Pancreas (tissue), 10 donors: ENCODE measurements at regions not wholly inside any gene's neighbourhood (a gene's known extent, or its start where the extent isn't known, plus 50 kb on each side); places are given as distances from the start of the nearest gene placed in this dataset.
"Not testable (repeated sequence)": the region's sequence is repeated elsewhere in the genome, so short reads cannot be mapped to it uniquely, and the experiment has no call there.

Experiments
- ATAC-seq, 4 donors: fragments of 200-7000 bp; cut with Tn5 transposase; one replicate each; pipeline versions ENCODE4 v1.8.0 to v1.9.1; 2020; ENCODE audit warnings: mild to moderate bottlenecking in 4 of 4, moderate library complexity in 4 of 4
- DNase-seq, 6 donors: peaks; one replicate each; pipeline ENCODE4 v3.0.0-alpha.2; 2020
- FAIRE-seq: peaks from 2 replicates; lab custom pipeline; 2012; peaks lifted over from hg19 to GRCh38; lab: Jason Lieb, UNC
- H3K27ac ChIP-seq, 4 donors: fragments of 200-600 bp; sonication (generic); 1 replicate in 3 of 4; 2 replicates in 1 of 4; pipeline versions ENCODE4 v1.5.0 to v1.8.0; 2020
- H3K27me3 ChIP-seq, 4 donors: fragments of 200-600 bp; one replicate each; pipeline ENCODE4 v1.8.0; 2021
- H3K36me3 ChIP-seq, 3 donors: fragments of 200-600 bp; sonication (generic) in 1 of 3; one replicate each; pipeline versions ENCODE4 v1.5.0 to v1.8.0; 2020 to 2021
- H3K4me1 ChIP-seq, 3 donors: fragments of 200-600 bp; one replicate each; pipeline ENCODE4 v1.8.0; 2021
- H3K4me3 ChIP-seq, 4 donors: fragments of 200-600 bp; sonication (generic) in 2 of 4; one replicate each; pipeline versions ENCODE4 v1.5.0 to v1.8.0; 2020 to 2021
- H3K9me3 ChIP-seq, 4 donors: fragments of 200-600 bp; one replicate each; pipeline ENCODE4 v1.8.0; 2021
- WGBS, 2 donors: extraction: QIAGEN DNeasy Blood & Tissue Kit; methylation state at CpG; one replicate each; pipeline ENCODE4 v1.1.7; 2013; 5-methylcytosine and 5-hydroxymethylcytosine counted together
- intact Hi-C, 3 donors: fragments of 100-400 bp; cut with DNase I; formaldehyde crosslinking; loops; one replicate each; pipeline versions ENCODE4 v1.11.1 to v1.14.2; 2022
- TF ChIP-seq, protein P1 (sequence below), 4 donors: fragments of 200-600 bp; sonication (generic) in 3 of 4; IDR thresholded peaks; one replicate each; pipeline versions ENCODE4 v1.5.0 to v1.8.0; 2021; ENCODE audit warnings: antibody characterized with exemption in 4 of 4
- donor health status: healthy with polysubstance abuse.
- donor health status: DM: no; HTN: no; CAD: no; lungs with moderate emphysema.
- donor health status: DM: no; HTN: no; CAD: no.
- donor health status: control.
- donor health status: control.
- donor health status: Bipolar disorder and iron deficiency.
- donor health status: DM: yes; HTN: yes; CAD: no.
- donor health status: DM: no; HTN: no; CAD: no.
- donor health status: DM: no; HTN: no; CAD: no.
- donor health status: DM: yes; HTN: yes; CAD: no.

- intact Hi-C loops = no loop called here
- TF ChIP-seq, protein P1, sequence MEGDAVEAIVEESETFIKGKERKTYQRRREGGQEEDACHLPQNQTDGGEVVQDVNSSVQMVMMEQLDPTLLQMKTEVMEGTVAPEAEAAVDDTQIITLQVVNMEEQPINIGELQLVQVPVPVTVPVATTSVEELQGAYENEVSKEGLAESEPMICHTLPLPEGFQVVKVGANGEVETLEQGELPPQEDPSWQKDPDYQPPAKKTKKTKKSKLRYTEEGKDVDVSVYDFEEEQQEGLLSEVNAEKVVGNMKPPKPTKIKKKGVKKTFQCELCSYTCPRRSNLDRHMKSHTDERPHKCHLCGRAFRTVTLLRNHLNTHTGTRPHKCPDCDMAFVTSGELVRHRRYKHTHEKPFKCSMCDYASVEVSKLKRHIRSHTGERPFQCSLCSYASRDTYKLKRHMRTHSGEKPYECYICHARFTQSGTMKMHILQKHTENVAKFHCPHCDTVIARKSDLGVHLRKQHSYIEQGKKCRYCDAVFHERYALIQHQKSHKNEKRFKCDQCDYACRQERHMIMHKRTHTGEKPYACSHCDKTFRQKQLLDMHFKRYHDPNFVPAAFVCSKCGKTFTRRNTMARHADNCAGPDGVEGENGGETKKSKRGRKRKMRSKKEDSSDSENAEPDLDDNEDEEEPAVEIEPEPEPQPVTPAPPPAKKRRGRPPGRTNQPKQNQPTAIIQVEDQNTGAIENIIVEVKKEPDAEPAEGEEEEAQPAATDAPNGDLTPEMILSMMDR (IDR thresholded peaks at IDR 0.05) = no peak
- H3K27me3 ChIP-seq = no peaks in the 10 kb centered on the region
These were observed 233.4 kb upstream of the CNTNAP5 start for GRCh38 chr2:123791684-123792083.

DNA sequence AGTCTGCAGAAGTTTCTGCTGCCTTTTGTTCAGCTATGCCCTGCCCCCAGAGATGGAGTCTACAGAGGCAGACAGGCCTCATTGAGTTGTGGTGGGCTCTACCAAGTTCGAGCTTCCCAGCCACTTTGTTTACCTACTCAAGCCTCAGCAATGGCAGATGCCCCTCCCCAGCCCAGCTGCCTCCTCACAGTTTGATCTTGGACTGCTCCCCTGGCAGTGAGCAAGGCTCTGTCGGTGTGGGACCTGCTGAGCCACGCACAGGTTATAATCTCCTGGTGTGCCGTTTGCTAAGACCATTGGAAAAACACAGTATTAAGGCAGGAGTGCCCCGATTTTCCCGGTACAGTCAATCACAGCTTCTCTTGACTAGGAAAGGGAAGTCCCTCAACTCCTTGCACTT is 221.0 kb upstream of the CNTNAP5 start:
- H3K4me3 ChIP-seq, H3K9me3 ChIP-seq, H3K4me1 ChIP-seq, FAIRE-seq, H3K27ac ChIP-seq, H3K27me3 ChIP-seq, ATAC-seq, DNase-seq, intact Hi-C loops, H3K36me3 ChIP-seq: not testable (repeated sequence)
- WGBS, 2 donors = 58 to 66% methylated on average over 6 of the region's 6 CpGs

More at GRCh38 chr2:123791684-123792083, 233.4 kb upstream of the CNTNAP5 start:
- no peaks in the 10 kb centered on the region for H3K4me1 ChIP-seq
- FAIRE-seq (no peak), DNase-seq (no peak), ATAC-seq (no peak)
- H3K27ac ChIP-seq = no peak overlapping the region
- H3K36me3 ChIP-seq = no peaks in the 10 kb centered on the region
- H3K4me3 ChIP-seq = no peak overlapping the region
- H3K9me3 ChIP-seq = no peaks in the 10 kb centered on the region

GRCh38 chr2:123805746-123806145 is 219.3 kb upstream of the CNTNAP5 start:
- intact Hi-C loops, H3K27ac ChIP-seq, ATAC-seq, H3K9me3 ChIP-seq, H3K36me3 ChIP-seq, H3K4me1 ChIP-seq, DNase-seq, FAIRE-seq, H3K4me3 ChIP-seq, H3K27me3 ChIP-seq: not testable (repeated sequence)
- 45 to 62% methylated on average over 3 of the region's 3 CpGs for WGBS, 2 donors

DNA sequence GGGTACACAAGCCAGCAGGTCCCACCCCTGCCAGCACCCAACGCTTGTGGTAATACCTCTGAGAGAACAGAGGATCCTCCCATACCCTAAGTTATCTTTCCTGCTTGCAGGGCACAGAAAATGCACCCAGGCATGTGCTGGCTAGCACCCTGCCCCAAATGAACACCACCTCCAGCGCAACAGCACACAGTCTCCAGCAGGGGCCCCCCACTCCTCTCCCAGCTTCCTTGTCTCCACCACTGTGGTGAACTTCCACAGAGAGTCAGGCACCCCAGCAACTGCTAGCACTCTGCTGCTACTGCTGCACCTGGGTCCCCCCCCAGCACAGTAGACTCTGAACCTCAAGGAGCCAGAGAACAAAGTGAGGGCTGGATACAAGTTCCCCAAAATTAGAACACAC is 216.8 kb upstream of the CNTNAP5 start:
- intact Hi-C loops = no loop called here
- H3K36me3 ChIP-seq = no peaks in the 10 kb centered on the region
- WGBS, 2 donors = 70 to 85% methylated on average over 2 of the region's 2 CpGs
- no peaks in the 10 kb centered on the region for H3K9me3 ChIP-seq
- TF ChIP-seq, protein P1 (IDR thresholded peaks at IDR 0.05) = no peak
- H3K27ac ChIP-seq = no peak overlapping the region
- FAIRE-seq = no peak
- no peak for ATAC-seq
- DNase-seq = no peak
- no peak overlapping the region for H3K4me3 ChIP-seq
- no peaks in the 10 kb centered on the region for H3K27me3 ChIP-seq
- H3K4me1 ChIP-seq = no peaks in the 10 kb centered on the region

- DNase-seq = no peak
- Histone ChIP-seq H3K4me3 (no peak overlapping the region), H3K36me3 (no peaks in the 10 kb centered on the region), H3K9me3 (no peaks in the 10 kb centered on the region), H3K27ac (no peak overlapping the region), H3K27me3 (no peaks in the 10 kb centered on the region), H3K4me1 (no peaks in the 10 kb centered on the region)
- TF ChIP-seq, protein P1 (IDR thresholded peaks at IDR 0.05) = no peak
- 44 to 67% methylated on average over 1 of the region's 1 CpG for WGBS, 2 donors
- FAIRE-seq = no peak
- ATAC-seq = no peak
- intact Hi-C loops = no loop called here
These were observed 213.2 kb upstream of the CNTNAP5 start for GRCh38 chr2:123811846-123812245.

- Histone ChIP-seq H3K27me3 (no peaks in the 10 kb centered on the region), H3K27ac (peak overlapping the region in 2 of 4 donors; percentile 9 to 36), H3K4me3 (no peak overlapping the region), H3K36me3 (no peaks in the 10 kb centered on the region), H3K4me1 (no peaks in the 10 kb centered on the region), H3K9me3 (no peaks in the 10 kb centered on the region)
- no peak for DNase-seq
- 3 to 5% methylated on average over 1 of the region's 1 CpG for WGBS, 2 donors
- intact Hi-C loops = no loop called here
- TF ChIP-seq, protein P1 (IDR thresholded peaks at IDR 0.05) = no peak
- peak; percentile 59 to 88 (median 76) for ATAC-seq
- FAIRE-seq = no peak
These were observed 208.9 kb upstream of the CNTNAP5 start for GRCh38 chr2:123816203-123816602.
